Ovary (tissue), 7 donors: ENCODE measurements at regions not wholly inside any gene's neighbourhood (a gene's known extent, or its start where the extent isn't known, plus 50 kb on each side); places are given as distances from the start of the nearest gene placed in this dataset.

Experiments used
- DNase-seq, 5 donors: peaks; one replicate each; pipeline ENCODE4 v3.0.0-alpha.2; 2019 to 2020
- H3K27ac ChIP-seq, 2 donors: fragments of 200-600 bp; one replicate each; pipeline versions ENCODE4 v1.5.1 to v1.8.0; 2019 to 2022
- H3K27me3 ChIP-seq: fragments of 200-600 bp; one replicate; pipeline ENCODE4 v1.8.0; 2022
- H3K36me3 ChIP-seq: fragments of 200-600 bp; sonication (generic); one replicate; pipeline ENCODE4 v1.5.1; 2019
- H3K4me1 ChIP-seq: one replicate; pipeline ENCODE4 v1.8.1; 2013; ENCODE audit warnings: mild to moderate bottlenecking, moderate library complexity; ENCODE audit not compliant: insufficient read depth
- H3K4me3 ChIP-seq: fragments of 200-600 bp; sonication (generic); one replicate; pipeline ENCODE4 v1.5.1; 2017
- H3K9me3 ChIP-seq, 2 donors: fragments of 200-600 bp in 1 of 2; sonication (generic) in 1 of 2; one replicate each; pipeline versions ENCODE4 v1.5.1 to v1.8.1; 2013 to 2019; ENCODE audit warnings: mild to moderate bottlenecking in 1 of 2, moderate library complexity in 1 of 2
- CTCF ChIP-seq, 3 donors: fragments of 450-650 bp in 2 of 3; fragments of 200-600 bp in 1 of 3; IDR thresholded peaks; one replicate each; pipeline versions ENCODE4 v1.5.1 to v1.8.0; 2016 to 2022; ENCODE audit warnings: antibody characterized with exemption in 3 of 3, mild to moderate bottlenecking in 1 of 3
- EP300 ChIP-seq: sonication (generic); formaldehyde crosslinking; IDR thresholded peaks from one replicate; pipeline ENCODE4 v1.6.1; 2017; ENCODE audit warnings: antibody characterized with exemption
- POLR2A ChIP-seq: fragments of 450-650 bp; IDR thresholded peaks from one replicate; pipeline ENCODE4 v1.6.1; 2017; ENCODE audit warnings: antibody characterized with exemption, mild to moderate bottlenecking, moderate library complexity
- WGBS, 3 donors: extraction: QIAGEN DNeasy Blood & Tissue Kit in 1 of 3; methylation state at CpG; one replicate each; pipeline versions ENCODE4 v1.1.5 to v1.1.7; 2013 to 2017; 5-methylcytosine and 5-hydroxymethylcytosine counted together
- intact Hi-C, 4 donors: fragments of 100-400 bp; cut with DNase I; formaldehyde crosslinking; loops; one replicate each; pipeline versions ENCODE4 v1.11.0 to v1.15.1; 2022 to 2023
- donor health status: DM: no; HTN: no; CAD: no; lungs with moderate emphysema.
- donor health status: DM: no; HTN: no; CAD: no.
- donor health status: Bipolar disorder and iron deficiency.
- donor health status: DM: no; HTN: no; CAD: no.
- donor health status: DM: yes; HTN: yes; CAD: no.

DNA sequence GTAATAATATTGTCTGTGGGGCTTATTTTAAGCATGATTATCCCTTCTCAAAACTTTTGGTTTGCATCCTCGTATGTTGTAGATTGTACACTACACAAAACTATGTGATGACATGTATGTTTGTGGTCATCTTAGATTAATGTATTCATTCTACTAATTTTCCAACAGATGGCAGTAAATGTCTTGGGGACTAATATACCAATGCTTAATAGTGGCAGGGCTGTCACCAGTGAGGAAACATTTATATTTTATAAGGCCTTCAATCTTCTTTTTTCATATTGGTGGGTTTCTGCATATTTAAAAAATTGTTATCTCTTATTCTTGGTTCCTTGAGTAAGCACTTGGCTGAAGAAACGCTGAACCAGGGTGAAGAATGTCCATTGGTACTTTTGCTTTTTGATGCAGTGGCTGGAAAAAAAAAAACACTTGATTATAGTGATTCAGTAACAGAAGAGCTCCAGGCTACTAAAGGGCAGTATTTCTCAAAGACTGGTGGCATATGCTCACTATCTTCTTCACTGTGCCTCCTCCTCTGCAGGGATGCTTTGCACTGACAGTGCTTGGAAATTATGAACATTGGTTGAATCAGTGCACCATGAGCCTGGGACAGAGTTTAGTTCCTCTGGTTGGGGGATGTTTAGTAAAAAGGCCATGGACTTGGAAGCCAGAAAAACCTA is 530.3 kb downstream of the RASEF start:
- Histone ChIP-seq H3K9me3 (no peaks in the 10 kb centered on the region), H3K27ac (no peak overlapping the region), H3K36me3 (no peaks in the 10 kb centered on the region), H3K4me1 (no peaks in the 10 kb centered on the region), H3K27me3 (no peaks in the 10 kb centered on the region), H3K4me3 (no peak overlapping the region)
- intact Hi-C loops, result no loop called here
- no peak for DNase-seq
- WGBS, 3 donors, result 33 to 50% (median 50%) methylated on average over 2 of the region's 2 CpGs
- TF ChIP-seq EP300 (no peak), POLR2A (no peak), CTCF (IDR thresholded peaks at IDR 0.05) (no peak)

GRCh38 chr9:82535432-82535998 is 527.4 kb downstream of the RASEF start:
- no peak overlapping the region for H3K27ac ChIP-seq
- H3K9me3 ChIP-seq, result no peaks in the 10 kb centered on the region
- no peaks in the 10 kb centered on the region for H3K36me3 ChIP-seq
- intact Hi-C loops, result no loop called here
- no peaks in the 10 kb centered on the region for H3K4me1 ChIP-seq
- H3K4me3 ChIP-seq, result no peak overlapping the region
- TF ChIP-seq EP300, result no peak
- WGBS, 3 donors, result 50 to 62% (median 51%) methylated on average over 2 of the region's 2 CpGs
- no peak for DNase-seq
- H3K27me3 ChIP-seq, result no peaks in the 10 kb centered on the region

DNA sequence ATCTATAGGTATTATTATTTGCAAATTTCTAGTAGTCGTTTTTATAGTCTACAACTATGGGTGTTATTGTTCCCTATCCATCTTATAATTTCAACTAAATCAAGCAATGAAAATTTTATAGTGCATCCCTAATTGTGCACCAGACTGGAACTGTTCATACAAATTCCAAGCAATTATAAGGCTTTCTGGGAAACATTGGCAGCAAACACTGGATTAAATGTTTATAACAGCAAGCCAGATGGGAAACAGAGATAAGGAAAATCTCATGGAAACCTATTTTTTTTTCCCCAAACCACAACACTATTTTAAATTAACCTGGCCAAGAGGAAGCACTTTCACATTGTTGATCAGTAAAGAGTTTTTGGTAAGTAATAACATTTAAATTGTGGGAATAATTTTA is 524.3 kb downstream of the RASEF start:
- no peak for DNase-seq
- H3K27me3 ChIP-seq, result no peaks in the 10 kb centered on the region
- no peaks in the 10 kb centered on the region for H3K4me1 ChIP-seq
- TF ChIP-seq POLR2A (no peak), CTCF (IDR thresholded peaks at IDR 0.05) (no peak), EP300 (no peak)
- intact Hi-C loops, result no loop called here
- WGBS, 3 donors, result 71 to 79% (median 74%) methylated on average over 1 of the region's 1 CpG
- H3K36me3 ChIP-seq, result no peaks in the 10 kb centered on the region
- no peak overlapping the region for H3K27ac ChIP-seq
- no peaks in the 10 kb centered on the region for H3K9me3 ChIP-seq
- H3K4me3 ChIP-seq, result no peak overlapping the region

DNA sequence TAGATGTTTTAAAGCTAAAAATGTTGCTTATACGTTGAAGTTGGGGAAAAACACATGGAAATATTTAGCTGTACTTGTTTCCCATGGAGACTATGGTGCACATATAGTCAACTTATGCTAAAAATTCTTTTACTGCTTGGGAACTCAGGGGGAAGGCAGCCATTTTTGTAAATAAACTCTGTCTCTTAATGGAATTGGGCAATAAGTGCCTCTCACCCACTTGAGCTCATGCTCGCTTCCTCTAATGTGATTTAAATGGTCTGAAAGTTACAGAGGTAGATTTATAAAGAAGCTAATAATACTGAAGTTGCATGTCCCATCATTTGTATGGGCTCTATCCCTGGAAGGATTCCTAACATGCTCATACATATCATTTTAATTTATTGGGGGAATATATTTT is 523.8 kb downstream of the RASEF start:
- intact Hi-C loops, result no loop called here
- 90 to 93% (median 92%) methylated on average over 2 of the region's 2 CpGs for WGBS, 3 donors

More for the DNA sequence above, 523.8 kb downstream of the RASEF start:
- no peak for DNase-seq
- Histone ChIP-seq H3K36me3 (no peaks in the 10 kb centered on the region), H3K9me3 (no peaks in the 10 kb centered on the region), H3K27ac (no peak overlapping the region), H3K27me3 (no peaks in the 10 kb centered on the region), H3K4me1 (no peaks in the 10 kb centered on the region), H3K4me3 (no peak overlapping the region)
- TF ChIP-seq EP300, result no peak
- TF ChIP-seq CTCF (IDR thresholded peaks at IDR 0.05), result no peak
- TF ChIP-seq POLR2A, result no peak
